Coronary artery (tissue), 2 donors: ENCODE measurements at regions not wholly inside any gene's neighbourhood (a gene's known extent, or its start where the extent isn't known, plus 50 kb on each side); places are given as distances from the start of the nearest gene placed in this dataset.
"Not testable (repeated sequence)": the region's sequence is repeated elsewhere in the genome, so short reads cannot be mapped to it uniquely, and the experiment has no call there.

Experiments used
- DNase-seq: peaks from one replicate; pipeline ENCODE4 v3.0.0-alpha.2; 2017; ENCODE audit warnings: low spot score
- H3K27ac ChIP-seq, 2 donors: fragments of 200-600 bp; sonication (generic); one replicate each; pipeline ENCODE4 v1.5.1; 2016 to 2019
- H3K4me3 ChIP-seq: fragments of 200-600 bp; sonication (generic); 2 replicates; pipeline ENCODE4 v1.5.1; 2016; ENCODE audit warnings: mild to moderate bottlenecking, moderate library complexity
- CTCF ChIP-seq: fragments of 200-600 bp; sonication (generic); IDR thresholded peaks from one replicate; pipeline ENCODE4 v1.5.1; 2019; ENCODE audit warnings: antibody characterized with exemption

GRCh38 chr13:79989217-79989661 is 351.7 kb downstream of the SPRY2 start:
- no peak overlapping the region for H3K27ac ChIP-seq
- no peak overlapping the region for H3K4me3 ChIP-seq
- no peak for TF ChIP-seq CTCF

GRCh38 chr13:79988573-79988972 is 352.4 kb downstream of the SPRY2 start:
- Histone ChIP-seq H3K27ac (no peak overlapping the region), H3K4me3 (no peak overlapping the region)
- TF ChIP-seq CTCF: no peak

More at GRCh38 chr13:79989217-79989661, 351.7 kb downstream of the SPRY2 start:
- no peak for DNase-seq

GRCh38 chr13:79987761-79988160 is 353.2 kb downstream of the SPRY2 start:
- TF ChIP-seq CTCF: no peak
- Histone ChIP-seq H3K4me3 (no peak overlapping the region), H3K27ac (no peak overlapping the region)
- no peak for DNase-seq

More at GRCh38 chr13:79988573-79988972, 352.4 kb downstream of the SPRY2 start:
- no peak for DNase-seq

- no peak overlapping the region for H3K27ac ChIP-seq
- H3K4me3 ChIP-seq: no peak overlapping the region
- TF ChIP-seq CTCF: no peak
- no peak for DNase-seq
These were observed 353.6 kb downstream of the SPRY2 start for GRCh38 chr13:79987323-79987722.

GRCh38 chr13:79986890-79987289 is 354.0 kb downstream of the SPRY2 start:
- DNase-seq: no peak
- no peak for TF ChIP-seq CTCF
- H3K4me3 ChIP-seq: no peak overlapping the region
- H3K27ac ChIP-seq: no peak overlapping the region

GRCh38 chr13:79974935-79975650 is 365.8 kb downstream of the SPRY2 start:
- DNase-seq, H3K27ac ChIP-seq, H3K4me3 ChIP-seq: not testable (repeated sequence)

GRCh38 chr13:79973533-79973963 is 367.4 kb downstream of the SPRY2 start:
- TF ChIP-seq CTCF: no peak
- no peak for DNase-seq
- Histone ChIP-seq H3K4me3 (no peak overlapping the region), H3K27ac (no peak overlapping the region)
